Endometrium (tissue), 2 donors: ENCODE measurements at regions not wholly inside any gene's neighbourhood (a gene's known extent, or its start where the extent isn't known, plus 50 kb on each side); places are given as distances from the start of the nearest gene placed in this dataset.

Experiments used
- FAIRE-seq: peaks from 2 replicates; lab custom pipeline; 2012; peaks lifted over from hg19 to GRCh38; lab: Jason Lieb, UNC
- donor health status: control.
- donor health status: control.

DNA sequence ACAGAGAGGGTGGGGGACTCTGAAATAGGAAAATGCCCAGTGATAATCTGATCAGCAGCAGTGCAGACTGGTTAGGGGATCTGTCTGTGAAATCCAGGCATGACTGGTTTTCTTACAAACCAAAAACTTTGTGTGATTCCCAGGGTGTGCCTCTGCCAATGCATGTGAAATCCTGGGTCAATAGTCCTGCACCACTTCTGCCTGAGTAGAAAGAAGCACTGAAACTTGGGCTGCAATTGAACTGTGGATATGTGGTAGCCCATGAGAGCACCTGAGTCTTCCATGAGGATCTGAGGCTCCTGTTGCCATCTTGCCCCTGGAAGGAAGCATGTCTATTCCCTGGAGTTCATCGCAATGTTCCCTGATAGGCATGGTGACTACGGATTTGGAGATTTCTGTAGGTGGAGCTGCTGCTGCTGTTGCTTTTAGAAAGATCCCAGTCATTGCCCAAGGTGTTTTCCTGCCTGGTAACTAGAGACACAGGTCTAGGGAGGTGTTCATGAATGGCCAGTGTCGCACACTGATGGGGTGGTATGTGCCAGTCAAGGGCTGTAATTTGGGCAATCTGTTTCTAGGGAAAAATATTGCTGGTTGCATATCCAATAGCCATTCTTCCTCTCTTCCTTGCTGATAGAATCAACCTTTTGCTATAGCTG is 146.7 kb downstream of the CARTPT start:
- FAIRE-seq: no peak

DNA sequence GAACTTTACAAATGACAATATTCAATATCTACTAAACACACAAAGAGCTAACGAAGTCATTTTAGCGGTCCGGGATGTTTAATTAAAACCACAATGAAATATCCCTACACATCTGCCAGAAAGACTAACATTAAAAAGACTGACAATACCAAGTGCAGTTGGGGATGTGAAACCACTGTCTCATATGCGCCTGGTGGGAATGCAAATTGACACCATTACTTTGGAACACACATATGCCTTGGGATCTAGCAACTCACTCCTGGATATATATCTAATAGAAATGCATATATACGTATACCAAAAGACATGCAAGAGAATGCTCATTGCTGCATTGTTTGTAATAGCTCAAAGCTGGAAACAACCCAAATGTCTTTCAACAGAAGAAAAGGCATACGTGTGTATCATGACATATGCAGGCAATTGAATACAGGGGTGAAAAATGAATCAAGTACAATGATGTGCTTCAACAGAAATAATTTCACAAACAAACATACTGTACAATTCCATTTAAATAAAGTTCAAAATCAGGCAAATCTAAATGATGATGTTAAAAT is 153.3 kb downstream of the CARTPT start:
- no peak for FAIRE-seq

DNA sequence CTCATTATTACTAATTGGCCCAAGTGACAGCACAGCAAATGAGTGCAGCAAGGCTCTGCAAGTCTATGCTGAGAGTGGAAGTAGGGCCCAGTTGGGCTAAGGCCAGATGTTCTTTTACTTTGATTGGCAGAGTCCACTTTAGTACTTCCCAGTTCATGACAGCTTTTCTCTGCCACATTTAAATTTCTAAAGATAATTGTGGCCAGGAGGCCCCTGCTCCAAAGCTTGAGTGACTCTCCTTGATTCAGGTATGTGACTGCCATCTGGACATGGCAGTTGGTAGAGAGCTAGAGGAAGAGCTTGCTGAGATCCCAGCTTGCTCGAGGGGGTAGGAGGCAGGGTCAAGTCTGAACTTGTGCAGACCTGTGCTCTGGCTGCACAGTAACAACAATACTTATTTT is 154.1 kb downstream of the CARTPT start:
- no peak for FAIRE-seq

DNA sequence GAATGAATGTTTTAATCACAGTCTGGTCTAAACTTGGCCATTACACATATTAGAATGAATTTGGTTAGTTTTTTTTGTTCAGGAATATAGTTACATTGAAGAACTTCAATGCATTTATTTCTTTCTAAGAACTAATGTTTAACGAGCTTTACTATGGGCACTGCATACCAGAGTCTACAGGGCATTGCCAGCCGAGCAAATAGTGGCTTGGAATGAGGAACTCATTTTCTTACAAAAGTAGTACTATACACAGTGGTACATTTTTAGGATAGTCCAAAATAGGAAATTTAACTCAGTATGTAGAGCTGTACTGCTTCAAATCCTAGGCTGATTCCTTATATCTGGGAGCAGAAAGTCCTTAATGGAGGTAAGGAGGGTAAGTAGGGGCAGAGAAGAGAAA is 155.4 kb downstream of the CARTPT start:
- no peak for FAIRE-seq

DNA sequence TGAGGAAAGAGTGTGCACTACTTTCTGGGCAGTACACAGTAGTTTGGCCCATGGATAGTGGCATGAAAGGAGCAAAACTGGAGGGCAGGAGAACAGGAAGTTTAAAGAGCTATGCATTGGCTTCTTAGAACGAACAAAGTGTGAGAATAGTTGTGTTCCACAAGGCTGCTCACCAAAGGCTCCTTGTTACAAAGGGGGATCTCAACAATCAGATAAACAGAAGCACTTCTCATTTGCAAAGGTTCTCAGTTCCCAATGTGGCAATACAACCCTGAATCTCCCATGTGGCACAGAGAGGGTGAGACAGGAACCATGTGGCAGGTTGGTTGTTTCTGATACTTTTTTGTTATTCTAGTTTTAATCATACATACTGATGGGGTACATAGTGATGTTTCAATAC is 158.4 kb downstream of the CARTPT start:
- no peak for FAIRE-seq

DNA sequence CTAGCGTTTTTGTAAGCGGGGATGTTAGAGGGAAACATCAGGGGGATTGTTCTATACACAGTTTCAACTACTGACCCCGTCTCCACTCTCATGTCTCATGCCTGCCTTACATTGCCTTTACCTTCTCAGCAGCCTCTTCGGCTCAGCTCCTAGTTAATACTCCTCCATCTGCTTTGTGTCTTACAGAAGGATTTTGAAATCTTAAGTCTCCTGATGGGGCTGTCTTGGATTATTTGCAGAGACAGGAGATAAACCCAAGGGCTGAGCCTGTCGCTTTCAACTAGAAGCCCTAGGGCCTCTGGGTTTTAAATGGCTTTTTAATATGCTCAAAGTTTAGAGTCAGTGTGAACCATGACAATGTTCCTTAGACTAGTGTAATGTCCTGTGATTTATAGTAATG is 161.5 kb downstream of the CARTPT start:
- FAIRE-seq: no peak

DNA sequence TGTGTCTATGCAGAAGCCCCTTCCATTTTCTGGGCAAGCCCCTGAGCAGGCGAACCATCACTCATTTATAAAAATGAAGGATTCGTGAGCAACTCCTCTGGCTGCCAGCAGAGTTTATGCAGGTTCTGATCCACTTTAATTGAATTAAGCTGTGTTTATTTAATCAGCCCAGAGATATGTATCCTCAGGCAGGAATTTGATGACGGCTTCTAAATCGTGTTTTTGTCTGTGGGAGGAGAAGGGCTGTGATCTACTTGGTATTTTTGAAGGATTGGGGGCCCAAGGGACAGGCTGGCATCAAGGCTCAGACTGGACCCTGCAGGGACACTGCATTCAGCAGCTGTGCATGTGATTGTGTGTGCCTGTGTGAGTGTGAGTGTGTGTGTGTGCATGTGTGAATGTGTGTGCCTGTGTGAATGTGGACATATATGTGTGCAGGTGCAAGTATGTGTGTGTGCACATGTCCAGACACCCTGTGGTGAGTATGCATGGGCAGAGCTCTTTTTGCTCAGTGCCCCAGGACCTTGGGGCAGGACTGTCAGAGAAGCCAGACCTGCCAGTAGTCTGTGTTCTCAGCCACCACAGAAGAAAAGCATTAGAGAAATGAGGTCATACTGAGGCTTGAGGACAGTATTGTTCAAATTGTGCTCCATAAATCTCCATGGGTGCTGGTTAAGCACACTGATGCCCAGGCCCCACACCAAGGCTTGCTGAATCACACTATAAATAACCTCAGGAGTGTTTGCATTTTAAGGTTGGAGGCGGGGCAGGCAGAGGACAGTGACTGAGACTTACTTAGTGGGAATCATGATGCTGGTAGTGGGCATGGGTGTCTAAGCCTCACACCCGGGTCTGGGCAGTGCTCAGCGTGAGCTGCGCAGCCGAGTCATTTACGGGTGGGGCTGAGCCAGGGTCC is 164.0 kb downstream of the CARTPT start:
- FAIRE-seq: no peak

DNA sequence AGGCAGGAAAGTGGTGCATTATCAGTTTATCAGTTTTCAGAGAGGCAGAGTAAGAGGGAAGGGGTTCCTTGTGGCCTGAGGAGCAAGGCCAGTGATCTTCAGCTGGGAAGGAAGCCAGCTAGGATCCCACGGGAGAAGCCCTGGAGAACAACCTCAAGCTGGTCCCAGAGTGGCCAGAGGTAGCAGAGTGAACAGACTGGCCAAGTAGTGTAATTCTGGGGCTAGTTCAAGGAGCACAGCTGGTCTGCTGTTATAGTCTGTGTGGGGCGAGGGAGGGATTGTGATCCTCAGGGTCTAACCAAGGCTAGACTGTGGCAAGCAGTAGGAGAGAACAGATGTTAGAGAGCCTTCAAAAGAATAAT is 164.6 kb downstream of the CARTPT start:
- no peak for FAIRE-seq

DNA sequence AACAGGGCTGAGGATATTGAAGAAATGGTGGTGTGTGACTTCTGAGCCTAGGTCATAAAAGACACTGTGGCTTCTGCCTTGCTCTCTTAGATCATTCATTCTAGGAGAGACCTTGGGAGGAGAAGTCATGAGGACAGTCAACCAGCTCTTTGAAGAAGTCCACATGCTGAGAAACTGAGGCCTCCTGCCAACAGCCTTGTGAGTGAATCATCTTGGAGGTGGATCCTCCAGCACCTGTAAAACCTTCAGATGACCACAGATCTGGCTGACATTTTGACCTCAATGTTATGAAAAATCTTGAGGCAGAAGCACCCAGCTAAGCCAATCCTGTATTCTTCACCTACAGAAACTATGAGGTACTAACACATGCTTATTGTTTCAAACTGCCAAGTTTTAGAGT is 165.9 kb downstream of the CARTPT start:
- no peak for FAIRE-seq

DNA sequence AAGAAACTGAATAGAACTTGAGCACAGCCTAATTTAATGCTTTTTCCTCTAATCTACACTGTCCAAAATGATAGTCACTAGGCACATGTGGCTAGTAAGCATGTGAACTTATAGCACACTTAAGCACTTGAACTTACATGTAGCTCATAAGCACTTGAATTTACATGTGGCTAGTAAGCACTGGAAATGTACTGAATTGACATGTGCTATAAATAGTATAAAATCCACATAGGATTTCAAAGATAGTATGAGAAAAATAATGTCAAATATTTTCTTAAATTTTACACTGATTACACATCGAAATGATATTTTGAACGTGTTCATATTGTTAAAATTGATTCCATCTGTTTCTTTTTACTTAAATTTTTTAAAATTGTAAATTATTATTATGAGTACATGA is 167.3 kb downstream of the CARTPT start:
- no peak for FAIRE-seq

DNA sequence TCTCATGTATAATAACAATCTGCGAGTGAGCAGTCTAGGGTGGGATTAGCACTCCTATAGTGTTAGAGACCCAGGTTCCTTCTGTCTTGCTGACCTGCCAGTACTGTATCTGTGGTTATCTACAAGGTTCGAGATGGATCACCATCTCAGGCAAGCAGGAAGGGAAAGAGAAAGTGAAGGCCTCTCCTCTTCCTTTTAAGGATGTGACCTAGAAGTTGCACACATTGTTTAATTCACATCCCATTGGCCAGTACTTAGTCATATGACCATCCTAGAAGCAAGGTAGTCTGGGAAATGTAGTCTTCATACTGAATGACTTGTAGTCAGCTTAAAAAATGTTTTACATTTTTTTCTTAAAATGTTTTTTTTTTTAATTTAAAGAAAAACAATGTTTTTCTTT is 168.6 kb downstream of the CARTPT start:
- FAIRE-seq: no peak

DNA sequence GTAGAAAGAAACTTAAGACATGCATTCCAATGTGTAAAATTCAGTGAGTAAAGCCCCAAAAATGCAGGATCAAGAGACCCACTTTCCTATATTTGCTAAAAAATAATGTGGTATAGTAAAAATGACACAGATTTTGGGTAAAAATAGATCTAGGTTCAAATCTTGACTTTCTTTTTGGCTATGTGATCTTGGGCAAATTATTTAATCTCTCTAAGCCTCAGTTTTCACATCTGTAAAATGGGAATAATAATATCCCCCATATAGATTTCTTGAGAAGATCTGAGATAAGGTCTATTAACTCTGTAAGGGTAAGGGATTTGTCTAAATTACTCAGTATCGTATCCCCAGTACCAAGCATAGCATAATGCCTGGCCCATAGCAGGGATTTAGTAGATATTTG is 172.3 kb downstream of the CARTPT start:
- FAIRE-seq: no peak

DNA sequence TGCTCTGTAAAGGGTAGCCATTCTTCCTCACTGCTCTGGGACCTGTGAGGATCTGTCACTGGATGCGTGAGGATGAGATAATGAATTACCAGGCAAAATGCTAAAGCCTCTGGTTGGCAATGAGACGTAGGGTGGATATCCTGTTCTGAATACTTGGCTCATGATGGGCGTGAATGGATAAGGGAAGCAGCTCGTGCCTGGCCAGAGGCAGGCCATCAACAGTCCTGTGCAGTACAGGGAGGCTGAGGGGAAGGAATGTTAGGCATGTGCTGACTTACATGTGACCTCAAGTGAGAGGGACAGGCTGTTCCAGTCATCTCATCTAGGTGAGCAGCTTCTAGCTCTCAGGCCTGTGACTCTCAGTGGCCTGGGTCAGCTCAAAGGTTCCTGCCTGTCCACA is 172.8 kb downstream of the CARTPT start:
- FAIRE-seq: no peak

DNA sequence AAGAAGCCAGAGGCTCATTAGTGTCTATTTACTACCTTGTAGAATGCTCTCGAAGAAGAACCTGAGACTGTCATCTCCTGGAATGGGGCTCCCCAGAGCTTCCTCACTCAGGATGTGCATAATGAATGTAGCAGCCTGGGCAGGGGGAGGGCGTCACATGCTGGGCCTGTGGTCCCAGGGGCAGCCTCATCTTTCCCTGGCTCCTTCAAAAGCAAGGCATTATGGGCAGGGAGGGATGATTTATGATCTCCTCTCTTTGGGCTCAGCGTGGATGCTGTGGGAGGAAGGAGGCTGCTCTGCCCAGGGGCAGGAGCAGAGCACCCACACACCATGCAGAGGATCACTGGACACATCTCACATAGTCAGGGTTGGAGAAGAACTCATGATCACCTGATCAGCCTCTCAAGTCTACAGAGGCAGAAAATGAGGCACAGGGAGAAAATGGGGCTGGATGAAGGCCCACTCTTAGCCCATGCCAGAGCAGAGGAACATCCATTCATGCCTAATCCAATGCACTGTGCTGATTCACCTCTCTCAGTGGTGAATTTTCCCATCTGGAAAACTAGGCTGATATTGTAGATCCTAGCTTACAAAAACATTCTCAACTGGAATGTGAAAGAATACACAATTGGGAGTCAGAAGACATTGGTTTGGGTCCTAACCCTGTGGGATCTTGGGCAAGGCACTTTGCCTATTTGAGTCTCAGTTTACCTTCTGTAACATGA is 173.7 kb downstream of the CARTPT start:
- FAIRE-seq: no peak

DNA sequence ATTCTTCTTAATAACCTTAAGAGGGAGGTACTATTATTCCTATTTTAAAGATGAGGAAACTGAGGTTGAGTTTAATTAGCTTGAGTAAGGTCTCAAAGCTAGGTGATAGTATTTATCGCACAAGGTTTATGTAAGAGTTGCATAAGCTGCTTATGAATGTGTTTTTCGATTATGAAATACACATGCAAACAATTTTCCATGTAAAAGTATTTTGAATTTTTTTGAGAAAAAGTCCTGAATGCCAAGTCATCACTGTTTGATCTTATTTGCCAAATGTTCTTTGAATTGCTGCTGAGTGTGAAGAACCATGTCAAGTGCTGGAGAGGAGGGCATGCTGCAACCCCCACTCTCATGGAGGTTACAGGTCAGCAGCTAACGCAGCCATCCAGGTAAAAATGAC is 174.4 kb downstream of the CARTPT start:
- FAIRE-seq: no peak

DNA sequence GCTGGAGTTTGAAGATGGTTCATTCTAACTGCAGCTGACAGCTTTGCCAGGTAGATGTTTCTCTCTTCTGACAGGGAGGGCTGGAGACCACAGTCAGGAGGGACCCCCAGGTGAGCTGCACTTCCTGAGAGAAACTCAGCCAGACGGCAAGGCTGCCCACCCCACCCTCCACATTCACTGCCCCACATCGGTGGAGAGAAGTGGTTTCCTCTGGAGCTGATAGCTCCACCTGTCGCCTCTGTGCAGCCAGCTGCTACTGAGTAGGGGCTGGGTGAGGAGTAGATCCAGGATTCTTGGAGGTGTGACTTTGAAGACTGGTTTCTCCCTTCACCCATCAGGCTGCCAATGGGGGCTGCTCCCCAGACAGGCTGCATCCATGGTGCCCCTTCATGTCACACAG is 175.0 kb downstream of the CARTPT start:
- no peak for FAIRE-seq

DNA sequence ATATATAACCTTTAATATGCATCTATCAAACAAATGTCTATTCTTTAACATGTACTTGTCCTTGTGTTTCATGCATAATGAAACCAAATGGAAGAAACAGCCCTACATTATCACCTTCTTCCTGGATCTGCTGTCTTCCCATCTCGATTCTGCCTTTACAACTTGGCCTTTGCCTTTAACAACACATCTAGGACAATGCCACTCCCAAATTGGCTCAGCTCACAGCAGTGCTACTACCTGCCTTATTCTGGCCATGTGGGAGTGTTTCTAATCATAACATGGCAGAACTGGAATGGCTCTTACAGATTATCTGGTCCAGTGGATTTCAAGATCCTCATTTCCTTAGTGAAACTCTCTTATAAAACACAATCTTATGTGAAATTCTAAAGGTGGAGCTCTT is 176.5 kb downstream of the CARTPT start:
- FAIRE-seq: no peak

DNA sequence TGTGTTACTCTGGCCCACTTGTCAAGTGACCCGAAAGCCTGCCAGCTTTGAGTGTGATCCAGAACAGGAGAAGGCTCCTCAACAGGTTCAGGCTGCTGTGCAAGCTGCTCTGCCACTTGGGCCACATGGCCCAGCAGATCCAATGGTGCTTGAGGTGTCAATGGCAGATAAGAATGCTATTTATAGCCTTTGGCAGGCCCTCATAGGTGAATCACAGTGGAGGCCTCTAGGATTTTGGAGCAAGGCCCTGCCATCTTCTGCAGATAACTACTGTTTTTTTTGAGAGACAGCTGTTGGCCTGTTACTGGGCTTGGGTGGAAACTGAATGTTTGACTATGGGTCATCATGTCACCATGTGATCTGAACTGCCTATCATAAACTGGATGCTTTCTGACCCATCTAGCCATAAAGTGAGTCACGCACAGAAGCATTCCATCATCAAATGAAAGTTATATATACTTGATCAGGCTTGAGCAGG is 180.8 kb downstream of the CARTPT start:
- no peak for FAIRE-seq

DNA sequence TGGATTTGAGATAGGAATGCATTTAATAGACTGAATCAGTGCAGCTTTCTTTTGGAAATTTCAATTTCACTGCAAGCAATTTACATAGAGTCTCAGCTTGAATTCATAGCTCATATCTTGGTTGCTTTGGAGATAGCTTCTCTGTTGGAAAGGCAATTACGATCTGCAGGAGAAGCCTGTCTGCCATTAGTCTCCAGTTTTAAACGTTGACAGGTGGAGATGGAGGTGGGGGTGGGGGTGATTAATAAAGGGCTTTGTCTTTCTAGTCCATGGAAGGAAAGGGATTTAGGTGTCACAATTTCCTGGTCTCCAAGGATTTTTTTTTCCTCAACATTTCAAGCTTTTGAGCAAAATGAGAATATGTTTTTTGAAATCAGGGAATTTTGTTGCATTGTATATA is 184.7 kb downstream of the CARTPT start:
- FAIRE-seq: no peak

DNA sequence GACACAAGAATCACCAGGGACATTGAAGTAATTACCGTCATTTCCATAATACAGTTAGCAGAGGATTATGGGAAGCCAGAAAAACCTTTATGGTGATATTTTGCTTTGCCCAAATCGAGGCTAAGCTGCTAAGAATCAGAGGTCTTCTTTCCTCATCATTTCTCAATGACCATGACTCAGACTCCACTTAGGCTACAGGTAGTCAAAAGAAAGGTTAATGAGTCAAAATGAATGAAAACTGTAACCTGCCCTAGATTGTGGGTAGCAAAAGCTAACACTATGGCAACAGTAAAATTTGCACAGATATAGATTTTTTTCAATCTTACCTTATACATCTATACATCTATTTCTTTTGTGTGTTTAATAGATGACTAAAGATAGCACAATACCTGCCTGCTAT is 185.8 kb downstream of the CARTPT start:
- no peak for FAIRE-seq

DNA sequence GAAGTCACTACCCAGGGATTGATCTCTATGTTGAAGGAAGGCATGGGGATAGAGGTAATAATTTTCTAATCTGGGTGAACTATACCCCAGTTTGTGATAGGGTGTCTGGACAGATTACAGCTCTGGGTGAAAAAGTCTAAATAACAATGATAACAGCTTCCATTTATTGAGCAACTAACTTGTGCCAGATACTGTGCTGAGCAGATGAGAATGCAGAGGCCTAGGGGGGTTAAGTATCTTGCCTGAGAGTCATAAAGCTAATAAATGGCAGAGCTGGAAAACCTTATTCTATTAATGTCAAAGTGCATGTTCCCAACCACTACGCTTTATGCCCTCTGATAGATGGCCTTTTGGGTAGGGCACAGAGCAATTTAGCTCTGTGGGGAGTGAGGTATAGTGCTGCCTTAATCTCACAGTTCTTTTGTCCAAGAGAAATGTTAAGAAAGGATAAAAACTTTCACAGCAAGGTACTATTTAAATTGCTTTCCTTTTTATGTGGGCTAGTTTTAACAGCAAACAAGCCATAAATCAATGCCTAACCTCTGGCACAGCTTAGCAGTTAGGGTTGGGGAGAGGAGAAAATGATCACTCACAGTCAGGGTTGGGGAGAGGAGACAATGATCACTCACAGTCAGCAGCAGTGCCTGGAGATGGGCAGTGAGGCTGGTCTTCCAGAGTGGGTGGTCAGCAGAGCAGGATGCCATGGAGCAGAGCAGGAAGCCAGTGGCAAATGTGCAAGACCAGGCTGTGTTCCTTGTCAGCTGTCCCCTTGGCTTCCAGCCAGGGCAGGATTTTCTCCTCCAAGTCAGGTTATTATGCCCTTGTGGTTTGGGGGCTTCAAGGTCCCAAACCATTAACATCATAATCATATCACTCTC is 187.0 kb downstream of the CARTPT start:
- no peak for FAIRE-seq
